ENCODE measurements at regions not wholly inside any gene's neighbourhood (a gene's known extent, or its start where the extent isn't known, plus 50 kb on each side); places are given as distances from the start of the nearest gene placed in this dataset.

- TF ChIP-seq CTCF (tag by site-specific recombination; IDR thresholded peaks at IDR 0.05) (no peak), ZNF623 (tag by site-specific recombination; IDR thresholded peaks at IDR 0.05) (no peak), ZNF341 (tag by site-specific recombination; IDR thresholded peaks at IDR 0.05; ENCODE audit: low read depth) (no peak), TCF7L2 (IDR thresholded peaks at IDR 0.05; ENCODE audit: borderline replicate concordance, low read depth, low read length) (no peak), ZNF626 (tag by site-specific recombination; IDR thresholded peaks at IDR 0.05) (no peak), ZNF639 (tag by site-specific recombination; IDR thresholded peaks at IDR 0.05) (no peak), ZNF701 (tag by site-specific recombination; IDR thresholded peaks at IDR 0.05) (no peak), ZNF311 (tag by site-specific recombination; IDR thresholded peaks at IDR 0.05; ENCODE audit: borderline replicate concordance) (no peak), ZNF223 (tag by site-specific recombination; IDR thresholded peaks at IDR 0.05) (no peak), ZBTB17 (tag by site-specific recombination; IDR thresholded peaks at IDR 0.05) (no peak), ZSCAN4 (tag by site-specific recombination; IDR thresholded peaks at IDR 0.05) (no peak)
- TF ChIP-seq, protein P1, sequence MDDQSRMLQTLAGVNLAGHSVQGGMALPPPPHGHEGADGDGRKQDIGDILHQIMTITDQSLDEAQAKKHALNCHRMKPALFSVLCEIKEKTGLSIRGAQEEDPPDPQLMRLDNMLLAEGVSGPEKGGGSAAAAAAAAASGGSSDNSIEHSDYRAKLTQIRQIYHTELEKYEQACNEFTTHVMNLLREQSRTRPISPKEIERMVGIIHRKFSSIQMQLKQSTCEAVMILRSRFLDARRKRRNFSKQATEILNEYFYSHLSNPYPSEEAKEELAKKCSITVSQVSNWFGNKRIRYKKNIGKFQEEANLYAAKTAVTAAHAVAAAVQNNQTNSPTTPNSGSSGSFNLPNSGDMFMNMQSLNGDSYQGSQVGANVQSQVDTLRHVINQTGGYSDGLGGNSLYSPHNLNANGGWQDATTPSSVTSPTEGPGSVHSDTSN (CRISPR knock-in tag; IDR thresholded peaks at IDR 0.05): no peak
- TF ChIP-seq, protein P2, sequence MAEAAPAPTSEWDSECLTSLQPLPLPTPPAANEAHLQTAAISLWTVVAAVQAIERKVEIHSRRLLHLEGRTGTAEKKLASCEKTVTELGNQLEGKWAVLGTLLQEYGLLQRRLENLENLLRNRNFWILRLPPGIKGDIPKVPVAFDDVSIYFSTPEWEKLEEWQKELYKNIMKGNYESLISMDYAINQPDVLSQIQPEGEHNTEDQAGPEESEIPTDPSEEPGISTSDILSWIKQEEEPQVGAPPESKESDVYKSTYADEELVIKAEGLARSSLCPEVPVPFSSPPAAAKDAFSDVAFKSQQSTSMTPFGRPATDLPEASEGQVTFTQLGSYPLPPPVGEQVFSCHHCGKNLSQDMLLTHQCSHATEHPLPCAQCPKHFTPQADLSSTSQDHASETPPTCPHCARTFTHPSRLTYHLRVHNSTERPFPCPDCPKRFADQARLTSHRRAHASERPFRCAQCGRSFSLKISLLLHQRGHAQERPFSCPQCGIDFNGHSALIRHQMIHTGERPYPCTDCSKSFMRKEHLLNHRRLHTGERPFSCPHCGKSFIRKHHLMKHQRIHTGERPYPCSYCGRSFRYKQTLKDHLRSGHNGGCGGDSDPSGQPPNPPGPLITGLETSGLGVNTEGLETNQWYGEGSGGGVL (tag by site-specific recombination; IDR thresholded peaks at IDR 0.05): no peak
Measured at GRCh38 chr12:93140801-93141200, 211.7 kb upstream of the EEA1 start.

Measured in HEK293 (cell line).